Activated CD8-positive, alpha-beta memory T cell treated with anti-CD3 and anti-CD28 coated beads for 1 hour (primary cell): ENCODE measurements at regions not wholly inside any gene's neighbourhood (a gene's known extent, or its start where the extent isn't known, plus 50 kb on each side); places are given as distances from the start of the nearest gene placed in this dataset.

Experiments used
- DNase-seq, 2 donors: peaks; one replicate each; pipeline ENCODE4 v3.0.0-alpha.2; 2020; ENCODE audit warnings: low read depth in 1 of 2; ENCODE audit errors: extremely low read depth in 1 of 2

DNA sequence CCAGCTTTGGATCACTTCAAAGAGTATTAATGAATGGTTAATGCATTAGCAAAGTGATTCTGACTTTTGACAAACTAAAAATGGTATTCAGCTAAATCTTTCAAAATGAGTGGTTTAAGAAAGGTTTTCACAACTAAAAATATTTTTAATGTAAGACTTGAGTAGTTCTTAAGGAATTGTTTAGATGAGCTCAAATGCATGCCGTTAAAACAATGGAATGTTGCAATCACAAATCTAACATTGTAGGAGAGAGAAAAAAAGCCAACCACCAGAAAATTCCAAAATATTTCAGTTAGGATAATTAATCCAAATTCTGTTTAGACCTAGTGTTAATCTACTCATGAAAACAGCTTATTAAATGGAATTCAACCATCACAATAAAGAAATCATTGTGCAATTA lies 1044.8 kb upstream of the SLC10A2 start:
- DNase-seq: no peak

DNA sequence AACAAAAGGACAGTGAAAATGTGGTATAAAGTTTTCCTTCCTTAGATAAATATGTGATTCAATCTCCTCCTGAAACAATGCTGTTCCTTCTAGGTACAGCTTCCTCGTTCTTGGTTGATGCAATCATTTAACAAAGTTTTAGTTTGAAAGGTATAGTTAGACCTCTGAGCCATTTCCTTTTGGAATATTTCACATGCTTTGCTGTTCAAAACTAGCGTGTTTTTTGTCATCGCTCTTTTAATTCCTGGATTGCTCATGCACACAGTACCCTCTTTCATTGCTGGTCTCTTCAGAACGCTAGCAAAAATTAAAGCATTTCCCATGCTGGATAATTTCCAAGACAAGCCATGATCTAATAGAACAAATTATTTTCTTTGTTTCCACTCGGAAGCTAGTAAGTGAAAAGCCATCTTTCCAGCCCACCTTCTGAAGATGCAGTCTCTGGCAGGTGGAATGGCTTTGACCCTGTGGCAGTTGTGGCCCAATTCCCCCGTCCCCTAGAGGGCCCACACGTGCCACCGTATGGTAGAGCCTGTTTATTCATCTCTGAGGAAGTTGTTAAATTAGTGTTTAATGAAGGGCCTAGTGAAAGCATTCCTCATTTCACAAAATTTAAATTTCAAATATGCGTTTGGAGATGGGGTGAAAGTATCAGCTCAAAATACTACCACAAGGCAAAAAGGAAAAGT lies 1040.6 kb upstream of the SLC10A2 start:
- DNase-seq: no peak

DNA sequence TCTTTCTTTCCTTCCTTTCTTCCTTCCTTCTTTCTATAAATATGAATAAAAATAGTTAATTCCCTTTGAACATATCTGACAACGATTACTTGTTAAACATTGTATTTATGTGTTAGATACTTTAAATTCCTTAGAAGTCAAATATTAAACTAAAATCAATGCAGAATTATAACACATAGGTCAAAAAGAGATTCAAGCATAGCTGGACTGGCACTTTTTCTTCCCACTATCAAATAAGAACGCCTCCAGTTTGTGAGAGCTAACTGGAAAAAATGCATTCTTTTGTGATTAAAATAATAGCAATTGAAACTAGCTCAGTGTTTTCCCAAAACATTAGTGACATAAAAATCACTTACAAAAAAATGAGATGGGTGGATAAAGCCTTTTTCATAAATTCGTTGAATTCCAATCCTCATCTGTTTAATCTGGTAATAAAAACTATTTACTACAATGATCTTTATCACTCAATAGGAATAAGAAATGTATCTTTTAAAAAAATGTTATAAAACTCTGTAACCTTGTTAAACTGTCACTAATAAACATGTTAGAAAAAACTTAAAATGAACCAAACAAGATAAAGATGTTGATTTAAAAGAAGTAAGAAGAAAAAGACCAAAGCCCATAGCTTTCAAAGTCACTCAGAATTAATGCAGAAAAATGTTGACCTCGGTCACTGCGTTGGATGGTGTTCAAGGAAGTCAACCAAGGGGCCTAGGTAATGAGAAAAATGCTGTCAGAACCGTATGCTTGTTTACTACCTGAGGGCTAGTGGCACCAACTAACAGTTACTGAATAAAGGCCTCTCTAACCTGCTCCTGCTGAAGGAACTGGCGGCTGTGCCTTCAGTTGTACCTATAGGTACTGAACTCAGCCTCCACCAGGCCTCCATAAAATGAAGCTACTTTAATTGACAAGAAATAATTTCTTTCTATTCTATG lies 1039.5 kb upstream of the SLC10A2 start:
- DNase-seq: no peak

DNA sequence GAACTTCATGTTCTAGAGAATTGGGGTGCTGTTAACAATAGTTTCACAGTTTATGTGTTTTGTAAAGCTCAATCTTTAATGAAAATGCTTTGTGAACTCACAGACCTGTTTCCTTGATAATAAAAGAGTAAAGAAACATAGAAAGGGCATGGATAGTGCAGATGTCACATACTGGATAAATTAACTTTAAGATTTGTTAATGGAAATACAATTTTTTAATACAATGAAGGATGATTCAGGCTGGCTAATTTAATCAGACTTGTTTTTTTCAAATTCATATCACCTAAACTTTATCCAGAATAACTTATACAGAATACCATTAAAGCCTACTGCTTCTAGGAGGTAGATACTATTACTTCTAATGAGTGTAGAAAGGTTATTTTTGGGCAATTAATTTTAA lies 1033.5 kb upstream of the SLC10A2 start:
- no peak for DNase-seq

DNA sequence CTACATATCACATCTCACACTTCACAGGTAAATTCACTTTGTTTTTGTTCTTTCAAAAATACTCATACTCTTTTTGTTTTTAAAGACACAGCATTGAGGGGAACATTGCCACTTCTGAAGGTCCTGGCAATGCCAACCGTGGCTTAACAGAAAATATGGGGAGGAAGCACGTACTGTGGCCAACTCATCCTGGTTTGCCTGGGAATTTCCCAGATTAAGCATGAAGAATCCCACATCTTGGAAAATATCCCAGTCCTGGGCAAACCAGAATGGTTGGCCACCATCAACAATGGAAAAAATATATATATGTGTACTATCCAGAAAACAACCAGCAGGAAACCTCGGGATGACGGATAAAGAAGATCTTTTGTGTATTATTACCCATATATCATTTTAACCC lies 1032.2 kb upstream of the SLC10A2 start:
- DNase-seq: no peak

DNA sequence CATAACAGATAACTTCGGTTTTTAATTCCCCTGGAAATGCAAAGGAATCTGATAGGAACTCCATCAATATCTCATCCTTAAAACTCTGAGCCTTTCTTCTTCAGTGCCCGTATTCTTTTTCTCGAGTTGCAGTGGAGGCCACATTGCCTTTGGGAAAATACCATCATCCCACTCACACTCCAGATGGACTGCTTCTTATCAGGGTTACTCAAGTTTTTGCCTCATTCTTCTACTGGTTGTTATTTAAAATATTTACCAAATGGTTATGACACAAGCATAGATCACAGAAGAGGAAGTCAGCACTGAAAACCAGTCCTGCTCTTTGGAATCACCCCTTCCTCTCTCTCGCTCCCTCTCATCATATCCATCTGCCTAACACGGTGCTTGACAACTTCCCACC lies 1020.5 kb upstream of the SLC10A2 start:
- no peak for DNase-seq

DNA sequence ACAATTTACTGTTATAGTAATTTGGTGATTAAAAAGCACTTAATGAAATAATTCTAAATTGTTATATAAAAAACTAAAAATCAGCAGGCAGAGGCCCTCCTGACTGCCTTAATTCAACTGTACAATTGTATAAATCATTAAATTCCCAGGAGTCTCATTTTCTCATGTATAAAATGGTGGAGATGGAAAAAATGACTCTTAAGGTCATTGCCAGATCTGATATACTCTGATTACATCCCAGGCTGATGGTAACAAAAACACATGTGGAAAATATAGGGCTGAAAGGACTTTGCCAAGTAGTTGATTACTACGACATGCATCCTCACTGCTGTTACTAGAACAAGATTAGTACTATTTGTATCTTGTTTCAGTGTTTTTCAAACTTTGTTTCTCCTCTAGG lies 1020.0 kb upstream of the SLC10A2 start:
- DNase-seq: no peak

DNA sequence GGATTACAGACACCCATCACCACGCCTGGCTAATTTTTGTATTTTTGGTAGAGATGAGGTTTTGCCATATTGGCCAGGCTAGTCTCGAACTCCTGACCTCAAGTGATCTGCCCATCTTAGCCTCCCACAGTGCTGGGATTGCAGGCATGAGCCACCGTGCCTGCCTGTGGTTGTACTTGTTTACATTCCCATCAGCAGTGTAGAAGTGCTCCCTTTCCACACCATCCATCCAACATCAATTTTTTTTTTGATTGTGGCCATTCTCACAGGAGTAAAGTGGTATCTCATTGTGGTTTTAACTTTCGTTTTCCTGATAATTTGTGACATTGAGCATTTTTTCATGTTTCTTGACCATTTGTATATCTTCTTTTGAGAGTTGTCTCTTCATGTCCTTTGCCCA lies 1019.4 kb upstream of the SLC10A2 start:
- DNase-seq: no peak

DNA sequence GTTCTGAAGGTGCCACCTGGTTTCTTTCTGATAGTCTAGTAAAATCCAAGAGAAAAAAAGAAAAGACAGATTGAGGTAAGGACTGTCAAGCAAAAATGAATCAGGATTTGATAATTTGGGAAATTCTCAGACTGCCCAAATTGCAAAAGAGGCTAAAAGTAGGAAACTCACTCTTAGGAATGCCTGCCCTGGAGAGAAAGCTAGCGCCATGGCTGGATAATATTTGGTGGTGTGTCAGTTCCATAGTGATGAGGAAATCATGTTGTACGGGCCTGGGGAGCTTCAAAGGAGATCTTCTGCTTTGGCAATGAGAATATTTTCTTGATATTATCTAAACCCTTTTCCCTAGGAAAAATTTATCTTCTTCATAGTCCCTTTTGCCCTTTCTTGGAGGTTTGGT lies 1008.1 kb upstream of the SLC10A2 start:
- DNase-seq: no peak

DNA sequence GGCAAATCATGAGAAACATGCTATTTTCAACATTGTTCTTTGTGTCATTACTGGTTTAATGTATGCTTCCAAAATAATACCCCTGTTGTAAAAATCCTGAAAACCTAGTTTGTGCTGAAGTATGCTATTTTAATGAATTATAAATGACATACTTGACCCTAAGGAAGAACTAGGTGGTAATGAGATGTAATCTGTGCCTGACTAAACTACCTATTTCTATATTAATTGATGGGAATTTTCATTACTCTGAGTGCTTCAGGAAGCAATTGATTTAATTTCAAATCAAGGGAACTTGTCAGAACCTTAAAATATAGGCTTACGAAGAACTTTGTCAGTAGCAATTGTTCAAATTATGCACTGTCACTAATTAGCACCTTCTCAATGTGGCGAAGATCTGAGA lies 1005.6 kb upstream of the SLC10A2 start:
- DNase-seq: no peak

DNA sequence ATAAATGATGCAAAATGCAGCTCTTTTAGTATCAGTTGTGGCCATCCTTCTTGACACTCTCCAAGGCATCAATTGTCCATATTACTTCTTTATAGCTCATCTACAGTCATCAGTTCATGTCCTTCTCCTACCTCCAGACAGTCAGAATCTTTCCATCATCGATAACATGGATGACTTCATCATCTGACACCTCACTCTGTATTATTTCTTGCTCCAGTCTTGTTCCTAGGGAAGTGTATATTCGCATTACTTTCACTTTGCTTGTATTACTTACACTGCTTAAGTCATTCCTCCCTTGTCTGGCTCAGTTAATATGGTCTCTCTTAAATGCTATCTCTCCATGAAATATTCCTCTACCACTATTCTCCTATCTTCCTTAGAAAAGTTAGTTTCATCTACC lies 999.1 kb upstream of the SLC10A2 start:
- no peak for DNase-seq

DNA sequence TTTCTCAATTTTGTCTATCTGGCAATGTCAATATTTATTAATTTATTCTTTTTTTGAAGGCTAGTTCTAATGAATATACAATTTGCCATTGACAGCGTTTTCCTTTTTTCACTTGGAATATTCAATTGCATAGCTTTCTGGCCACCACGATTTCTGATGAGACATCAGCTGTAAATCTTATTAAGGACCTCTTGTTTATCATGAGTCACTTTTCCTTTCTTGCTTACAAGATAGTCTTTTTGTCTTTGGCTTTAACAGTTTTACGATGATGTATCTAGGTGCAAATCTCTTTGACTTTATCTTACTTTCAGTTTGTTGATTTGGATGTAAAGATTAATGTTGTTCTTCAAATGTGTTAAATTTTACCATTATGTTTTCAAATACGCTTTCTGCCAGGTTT lies 991.6 kb upstream of the SLC10A2 start:
- no peak for DNase-seq

DNA sequence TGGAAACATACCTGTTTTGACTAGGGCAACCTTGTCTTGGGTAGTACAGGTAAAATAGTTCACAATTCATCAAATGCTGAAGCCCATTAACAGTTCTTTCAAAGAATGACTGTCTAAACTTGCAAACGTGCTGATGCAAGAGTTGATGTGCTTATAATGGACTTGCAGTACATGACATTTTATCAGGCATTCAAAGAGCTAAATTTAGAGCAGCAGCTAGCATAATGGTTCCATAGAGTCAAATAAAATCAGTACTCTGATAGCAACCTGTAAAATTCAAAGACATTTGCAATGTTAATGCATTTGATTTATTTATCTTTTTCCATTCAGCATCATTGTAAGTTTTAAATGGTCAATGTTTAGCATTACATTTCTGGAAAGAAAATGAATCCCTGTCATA lies 979.7 kb upstream of the SLC10A2 start:
- no peak for DNase-seq

DNA sequence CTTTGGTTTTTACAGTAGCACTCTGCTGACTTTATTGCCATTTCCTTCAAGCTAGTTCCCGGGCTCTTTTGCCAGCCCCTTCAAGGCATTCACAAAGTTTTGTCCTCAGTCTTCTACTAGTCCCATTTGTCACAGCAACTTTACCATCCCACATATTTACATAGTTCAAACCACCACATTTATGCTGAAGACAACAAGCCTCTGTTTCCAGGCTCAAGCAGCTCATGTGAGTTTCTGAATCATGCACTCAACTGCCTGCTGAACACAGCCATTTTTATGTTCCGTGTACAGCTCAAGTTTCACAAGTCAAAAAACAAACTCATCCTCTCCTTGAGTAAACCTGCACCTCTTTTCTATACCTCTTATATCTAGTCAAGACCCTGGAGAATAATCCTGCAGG lies 977.0 kb upstream of the SLC10A2 start:
- no peak for DNase-seq

DNA sequence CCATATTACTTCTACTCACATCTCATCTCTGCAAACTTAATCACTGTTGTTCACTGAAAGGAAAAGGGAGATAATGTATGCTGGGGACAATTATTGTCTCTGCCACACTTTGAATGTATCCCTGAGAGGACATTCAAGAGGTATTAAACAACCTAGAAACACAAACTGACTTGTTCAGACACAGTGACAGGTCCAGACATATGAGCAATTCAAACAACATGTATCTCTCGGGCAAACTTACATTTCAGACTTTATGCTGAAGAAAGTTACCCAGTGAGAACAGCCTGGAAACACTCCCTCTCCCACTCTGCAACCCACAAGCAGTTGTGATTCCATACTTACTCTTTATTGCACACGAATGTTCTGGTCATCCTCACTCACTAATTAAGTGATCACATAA lies 968.7 kb upstream of the SLC10A2 start:
- DNase-seq: no peak

DNA sequence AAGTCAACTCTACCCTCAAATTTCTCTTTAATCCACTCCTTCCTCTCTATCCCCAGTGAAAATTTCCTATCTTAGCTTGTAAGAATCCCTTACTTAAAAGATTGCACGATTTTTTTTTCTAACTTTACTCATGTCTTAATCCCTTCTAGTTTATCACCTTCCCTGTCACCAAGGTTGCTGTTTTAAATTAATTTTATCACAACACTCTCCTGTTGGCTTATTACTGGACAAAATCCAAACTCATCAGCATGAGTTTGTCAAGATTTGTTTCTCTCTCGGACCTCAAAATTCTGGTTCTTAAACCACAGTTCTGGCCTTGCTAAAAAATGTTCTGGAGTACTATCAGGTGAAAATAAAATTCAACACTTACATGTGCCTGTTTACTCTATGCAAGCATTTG lies 959.1 kb upstream of the SLC10A2 start:
- DNase-seq: no peak

DNA sequence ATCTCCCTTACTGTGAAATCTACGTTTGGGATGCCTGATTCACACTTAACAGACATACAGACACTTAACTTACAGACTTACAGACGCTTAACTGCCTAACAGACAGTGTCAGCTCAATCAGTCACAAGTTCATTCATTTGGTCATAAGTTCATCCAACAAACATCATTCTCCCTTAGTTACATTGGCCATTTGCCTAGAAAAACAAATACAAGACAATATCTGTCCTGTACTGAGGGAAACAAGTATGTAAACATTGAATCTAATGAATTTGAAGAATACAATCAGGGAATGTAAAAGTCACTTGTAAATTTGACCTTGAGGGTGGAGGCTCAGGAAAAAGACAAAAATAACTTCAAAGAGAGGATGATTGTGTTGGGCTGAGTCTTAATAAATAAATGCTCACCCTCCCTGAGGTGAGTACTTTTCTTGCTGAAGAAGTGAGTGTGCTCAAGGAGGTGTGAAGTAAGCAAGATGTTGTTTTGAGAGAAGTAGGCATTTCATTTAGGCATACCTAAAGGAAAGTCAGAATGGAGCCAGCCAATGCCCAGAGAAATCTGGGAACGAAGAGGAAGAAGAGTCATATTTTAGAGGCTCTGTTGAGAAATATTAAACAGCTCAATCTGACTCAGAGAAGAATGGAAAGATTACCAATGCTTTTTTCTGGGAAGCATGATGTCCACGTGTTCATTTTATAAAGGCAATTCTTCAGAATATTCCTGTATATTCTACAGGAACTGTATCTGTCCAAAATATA lies 958.4 kb upstream of the SLC10A2 start:
- DNase-seq: no peak

DNA sequence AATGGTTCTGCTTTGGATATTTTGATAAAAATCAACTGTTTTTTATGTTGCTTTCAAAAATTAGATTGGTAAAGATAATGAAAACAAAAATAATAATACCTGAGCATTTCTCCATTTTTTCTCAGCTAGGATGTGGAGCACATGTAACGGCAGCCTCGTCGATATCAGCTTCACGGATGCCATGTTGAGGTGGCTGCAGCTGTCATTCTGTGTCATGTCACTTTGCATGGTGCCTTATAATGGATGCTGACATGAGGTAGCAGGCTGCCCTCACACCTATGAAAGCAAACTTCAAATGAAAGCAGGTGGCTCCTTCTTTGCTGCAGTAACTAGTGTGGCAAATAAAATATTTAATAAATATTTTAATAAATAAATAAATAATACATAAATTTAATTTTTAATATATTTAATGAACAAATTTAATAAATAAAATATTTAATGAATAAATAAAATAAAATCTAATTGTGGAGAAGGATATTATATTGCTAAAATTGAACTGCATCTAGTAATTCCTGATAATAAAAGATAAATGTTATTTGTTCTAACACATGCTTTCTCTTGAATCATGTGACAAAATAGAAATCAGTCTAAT lies 955.7 kb upstream of the SLC10A2 start:
- no peak for DNase-seq

DNA sequence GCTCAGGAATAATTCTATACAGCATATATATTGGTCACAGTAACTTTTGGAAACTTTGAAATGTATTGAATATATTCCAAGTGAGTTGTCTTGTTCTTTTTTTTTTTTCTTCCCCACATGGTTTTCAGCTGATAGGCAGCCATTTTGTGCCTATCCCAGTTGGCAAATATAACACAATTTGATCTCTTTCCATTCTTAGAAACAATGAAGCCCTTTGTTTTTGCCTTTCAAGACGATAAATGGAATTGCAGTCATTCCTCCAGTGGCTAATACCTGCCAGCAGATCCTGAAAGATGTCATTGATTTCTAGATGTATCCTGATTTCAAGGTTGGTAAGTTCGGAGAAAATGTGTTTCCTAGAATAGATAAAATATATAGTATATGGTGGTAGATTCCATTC lies 951.1 kb upstream of the SLC10A2 start:
- no peak for DNase-seq

DNA sequence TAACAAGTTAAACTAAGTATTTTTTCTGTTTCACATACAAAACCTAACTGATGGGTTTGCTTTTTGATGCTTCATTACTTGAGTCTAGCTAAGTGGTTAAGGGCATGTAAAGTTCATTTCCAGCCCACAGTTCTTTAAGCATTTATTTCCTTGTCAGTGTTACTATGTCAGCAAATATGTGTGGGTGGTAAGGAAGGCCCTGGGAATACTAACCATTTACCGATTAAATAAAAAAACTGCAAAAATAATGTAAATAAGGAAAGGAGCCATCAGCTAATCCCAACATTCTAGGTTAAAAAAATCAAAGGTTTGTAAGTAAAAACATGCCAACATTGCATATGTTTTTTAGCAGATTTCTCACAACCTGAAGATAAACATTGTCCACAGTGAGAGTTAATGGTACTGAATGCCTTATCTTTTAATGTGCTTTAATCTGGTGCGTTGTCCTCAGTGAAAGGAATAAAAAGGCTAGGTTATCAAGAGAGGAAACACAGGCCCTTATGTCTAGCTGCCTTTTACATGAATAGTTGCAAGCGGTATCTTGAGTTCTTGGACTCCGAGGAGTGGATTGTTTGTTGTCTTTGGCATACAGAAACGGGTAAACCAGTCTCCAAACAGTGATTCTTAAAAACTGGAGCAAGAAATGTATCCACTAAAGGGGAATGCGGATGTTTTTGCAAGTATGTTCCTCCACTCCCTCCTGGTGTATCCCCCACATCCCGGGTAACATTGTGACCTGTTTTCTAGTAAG lies 949.6 kb upstream of the SLC10A2 start:
- DNase-seq: no peak
